Hematopoietic multipotent progenitor cell (in vitro differentiated cells): ENCODE measurements at regions not wholly inside any gene's neighbourhood (a gene's known extent, or its start where the extent isn't known, plus 50 kb on each side); places are given as distances from the start of the nearest gene placed in this dataset.

Experiments
- DNase-seq, 3 donors: peaks; one replicate each; pipeline ENCODE4 v3.0.0-alpha.2; 2011 to 2015; ENCODE audit warnings: low read depth in 2 of 3, low spot score in 2 of 3

- no peak for DNase-seq
Observed at GRCh38 chr2:19687017-19687659, 214.6 kb downstream of the TTC32 start.

- no peak for DNase-seq
Observed at GRCh38 chr2:19686439-19686838, 215.3 kb downstream of the TTC32 start.

GRCh38 chr2:19685731-19686130, 216.1 kb downstream of the TTC32 start:
- DNase-seq = no peak

- no peak for DNase-seq
Observed at GRCh38 chr2:19684516-19684915, 217.3 kb downstream of the TTC32 start.

GRCh38 chr2:19683556-19683955, 218.2 kb downstream of the TTC32 start:
- no peak for DNase-seq

GRCh38 chr2:19682493-19682892, 219.3 kb downstream of the TTC32 start:
- DNase-seq = no peak

- no peak for DNase-seq
Observed at GRCh38 chr2:19677825-19678518, 223.8 kb downstream of the TTC32 start.

GRCh38 chr2:19677215-19677777, 224.5 kb downstream of the TTC32 start:
- DNase-seq = no peak

- DNase-seq = no peak
Observed at GRCh38 chr2:19676770-19677169, 225.0 kb downstream of the TTC32 start.

- DNase-seq = no peak
Observed at GRCh38 chr2:19675856-19676460, 225.8 kb downstream of the TTC32 start.

- DNase-seq = no peak
Observed at GRCh38 chr2:19675003-19675629, 226.7 kb downstream of the TTC32 start.

- DNase-seq = no peak
Observed at GRCh38 chr2:19674051-19675002, 227.5 kb downstream of the TTC32 start.

GRCh38 chr2:19673213-19673791, 228.5 kb downstream of the TTC32 start:
- no peak for DNase-seq

GRCh38 chr2:19671916-19672315, 229.9 kb downstream of the TTC32 start:
- DNase-seq = no peak

- no peak for DNase-seq
Observed at GRCh38 chr2:19671311-19671710, 230.5 kb downstream of the TTC32 start.

GRCh38 chr2:19670303-19670702, 231.5 kb downstream of the TTC32 start:
- no peak for DNase-seq

GRCh38 chr2:19669559-19669958, 232.2 kb downstream of the TTC32 start:
- DNase-seq = no peak

GRCh38 chr2:19669126-19669525, 232.7 kb downstream of the TTC32 start:
- DNase-seq = no peak

- DNase-seq = no peak
Observed at GRCh38 chr2:19667536-19667949, 234.2 kb downstream of the TTC32 start.

- DNase-seq = no peak
Observed at GRCh38 chr2:19667085-19667484, 234.7 kb downstream of the TTC32 start.
